Neuronal stem cell (in vitro differentiated cells): ENCODE measurements at regions not wholly inside any gene's neighbourhood (a gene's known extent, or its start where the extent isn't known, plus 50 kb on each side); places are given as distances from the start of the nearest gene placed in this dataset.

Experiments
- DNase-seq: peaks from one replicate; pipeline ENCODE4 v3.0.0-alpha.2; 2013; ENCODE audit warnings: low spot score
- H2AFZ ChIP-seq: one replicate; pipeline ENCODE4 v1.6.1; 2013; ENCODE audit warnings: mild to moderate bottlenecking, low read length, inconsistent platforms
- H2AK5ac ChIP-seq: 2 replicates; pipeline ENCODE4 v1.6.1; 2013; ENCODE audit warnings: low read depth, mild to moderate bottlenecking, inconsistent platforms, low read length, moderate library complexity, mixed read lengths
- H2BK120ac ChIP-seq: 2 replicates; pipeline ENCODE4 v1.6.1; 2013; ENCODE audit warnings: low read depth, mild to moderate bottlenecking, inconsistent platforms, low read length, moderate library complexity, mixed read lengths
- H2BK12ac ChIP-seq: one replicate; pipeline ENCODE4 v1.6.1; 2013; ENCODE audit warnings: low read length, inconsistent platforms
- H2BK15ac ChIP-seq: 2 replicates; pipeline ENCODE4 v1.6.1; 2013; ENCODE audit warnings: mild to moderate bottlenecking, low read length, inconsistent platforms, mixed read lengths
- H2BK5ac ChIP-seq: one replicate; pipeline ENCODE4 v1.6.1; 2013; ENCODE audit warnings: inconsistent platforms, mild to moderate bottlenecking, low read length, moderate library complexity
- H3K14ac ChIP-seq: one replicate; pipeline ENCODE4 v1.6.1; 2013; ENCODE audit warnings: low read length, inconsistent platforms
- H3K18ac ChIP-seq: 2 replicates; pipeline ENCODE4 v1.6.1; 2013; ENCODE audit warnings: low read length, inconsistent platforms
- H3K23ac ChIP-seq: 2 replicates; pipeline ENCODE4 v1.6.1; 2013; ENCODE audit warnings: low read depth, mild to moderate bottlenecking, mixed read lengths, low read length, inconsistent platforms; ENCODE audit not compliant: poor library complexity
- H3K27ac ChIP-seq: replicated peaks from 3 replicates; pipeline ENCODE4 v1.5.1; 2013; ENCODE audit warnings: low read length, inconsistent platforms
- H3K27me3 ChIP-seq, 3 experiments: 2 replicates each; pipeline ENCODE4 v1.6.1; 2013; ENCODE audit warnings: low read length in 3 of 3, mild to moderate bottlenecking in 2 of 3, inconsistent platforms in 1 of 3, low read depth in 1 of 3, mixed read lengths in 1 of 3, moderate library complexity in 1 of 3; ENCODE audit not compliant: control insufficient read depth in 3 of 3, insufficient read depth in 3 of 3
- H3K36me3 ChIP-seq, 2 donors: replicated peaks in 1 of 2; 2 replicates each; pipeline ENCODE4 v1.6.1; 2013; ENCODE audit warnings: low read length in 2 of 2; ENCODE audit not compliant: control insufficient read depth in 2 of 2, insufficient read depth in 2 of 2
- H3K4ac ChIP-seq: 2 replicates; pipeline ENCODE4 v1.6.1; 2013; ENCODE audit warnings: inconsistent platforms, mild to moderate bottlenecking, low read length, moderate library complexity
- H3K4me1 ChIP-seq, 2 donors: 1 replicate in 1 of 2; 2 replicates in 1 of 2; pipeline ENCODE4 v1.6.1; 2013; ENCODE audit warnings: low read length in 2 of 2, low read depth in 1 of 2; ENCODE audit not compliant: control insufficient read depth in 2 of 2, insufficient read depth in 1 of 2
- H3K4me2 ChIP-seq: one replicate; pipeline ENCODE4 v1.6.1; 2013; ENCODE audit warnings: mild to moderate bottlenecking, low read length, inconsistent platforms; ENCODE audit not compliant: insufficient read depth, poor library complexity, severe bottlenecking
- H3K4me3 ChIP-seq, 2 donors: 2 replicates each; pipeline ENCODE4 v1.5.1; 2013; ENCODE audit warnings: low read length in 2 of 2, mild to moderate bottlenecking in 2 of 2, inconsistent platforms in 1 of 2, moderate library complexity in 1 of 2
- H3K79me1 ChIP-seq: one replicate; pipeline ENCODE4 v1.6.1; 2013; ENCODE audit warnings: low read depth, mild to moderate bottlenecking, inconsistent platforms, low read length, moderate library complexity
- H3K9ac ChIP-seq: one replicate; pipeline ENCODE4 v1.6.1; 2013; ENCODE audit warnings: mild to moderate bottlenecking, low read depth, low read length, inconsistent platforms; ENCODE audit not compliant: poor library complexity
- H3K9me3 ChIP-seq, 2 donors: replicated peaks in 1 of 2; 2 replicates each; pipeline versions ENCODE3 to v1.6.1; 2013; ENCODE audit warnings: low read length in 2 of 2, mild to moderate bottlenecking in 2 of 2, inconsistent platforms in 1 of 2, low read depth in 1 of 2, mixed read lengths in 1 of 2, moderate library complexity in 1 of 2; ENCODE audit not compliant: control insufficient read depth in 2 of 2, insufficient read depth in 1 of 2
- H4K8ac ChIP-seq: one replicate; pipeline ENCODE4 v1.6.1; 2013; ENCODE audit warnings: low read depth, mild to moderate bottlenecking, inconsistent platforms, low read length, moderate library complexity
- H4K91ac ChIP-seq: one replicate; pipeline ENCODE4 v1.6.1; 2013; ENCODE audit warnings: low read length, low read depth, mild to moderate bottlenecking, inconsistent platforms; ENCODE audit not compliant: poor library complexity
- WGBS, 2 donors: extraction: QIAGEN DNeasy Blood & Tissue Kit; methylation state at CpG; one replicate each; pipeline ENCODE4 v1.1.7; 2013; ENCODE audit warnings: missing lambda C conversion rate in 2 of 2, mixed read lengths in 1 of 2; ENCODE audit not compliant: insufficient read length in 2 of 2, insufficient replicate concordance in 1 of 2; ENCODE audit errors: extremely low coverage in 2 of 2; 5-methylcytosine and 5-hydroxymethylcytosine counted together

GRCh38 chr5:2836133-2836532 lies 84.7 kb upstream of the IRX2 start:
- no peak overlapping the region for H2BK12ac ChIP-seq
- H2AFZ ChIP-seq = no peak overlapping the region
- H3K18ac ChIP-seq = no peak overlapping the region
- no peaks in the 10 kb centered on the region for H3K36me3 ChIP-seq
- H3K27ac ChIP-seq = no peak overlapping the region
- no peak overlapping the region for H3K23ac ChIP-seq
- H3K4me3 ChIP-seq = no peak overlapping the region
- no peaks in the 10 kb centered on the region for H3K79me1 ChIP-seq
- no peak overlapping the region for H2BK120ac ChIP-seq
- H3K9me3 ChIP-seq = peaks cover 1 to 5% of the 10 kb centered on the region in 2 donors
- no peak overlapping the region for H3K14ac ChIP-seq
- no peak overlapping the region for H4K91ac ChIP-seq
- no peak overlapping the region for H2BK15ac ChIP-seq
- no peaks in the 10 kb centered on the region for H3K27me3 ChIP-seq
- H3K4me2 ChIP-seq = no peak overlapping the region
- DNase-seq = no peak
- no CpG with 5 or more reads among the region's 5 CpGs for WGBS, 2 donors
- H2BK5ac ChIP-seq = no peak overlapping the region
- no peak overlapping the region for H3K4ac ChIP-seq
- H4K8ac ChIP-seq = no peak overlapping the region
- H3K9ac ChIP-seq = no peak overlapping the region
- no peak overlapping the region for H2AK5ac ChIP-seq
- H3K4me1 ChIP-seq = peaks cover 0 to 2% of the 10 kb centered on the region in 2 donors

GRCh38 chr5:2833556-2833955 lies 82.1 kb upstream of the IRX2 start:
- Histone ChIP-seq H4K91ac (no peak overlapping the region), H3K18ac (no peak overlapping the region), H2BK15ac (no peak overlapping the region), H3K4ac (no peak overlapping the region), H3K27ac (no peak overlapping the region), H2BK120ac (no peak overlapping the region), H3K14ac (no peak overlapping the region), H3K79me1 (no peaks in the 10 kb centered on the region), H3K4me2 (no peak overlapping the region), H3K9ac (no peak overlapping the region), H2AFZ (peak overlapping the region; percentile 88), H3K4me3 (no peak overlapping the region), H3K36me3 (no peaks in the 10 kb centered on the region), H3K23ac (no peak overlapping the region), H3K4me1 (peaks cover 0 to 2% of the 10 kb centered on the region in 2 donors), H3K27me3 (peaks cover 0 to 1% (median 0%) of the 10 kb centered on the region in 3 experiments), H3K9me3 (peaks cover 1 to 5% of the 10 kb centered on the region in 2 donors), H2AK5ac (no peak overlapping the region), H2BK12ac (no peak overlapping the region), H4K8ac (no peak overlapping the region), H2BK5ac (no peak overlapping the region)
- WGBS, 2 donors = no CpG with 5 or more reads among the region's 11 CpGs
- DNase-seq = no peak

- Histone ChIP-seq H3K36me3 (no peaks in the 10 kb centered on the region), H3K9me3 (peaks cover 1 to 5% of the 10 kb centered on the region in 2 donors), H2AK5ac (no peak overlapping the region), H3K4ac (no peak overlapping the region), H4K8ac (no peak overlapping the region), H3K4me1 (peaks cover 0 to 2% of the 10 kb centered on the region in 2 donors), H3K79me1 (no peaks in the 10 kb centered on the region), H3K27ac (no peak overlapping the region), H3K9ac (no peak overlapping the region), H3K14ac (no peak overlapping the region), H2BK5ac (no peak overlapping the region), H2AFZ (peak overlapping the region; percentile 7), H4K91ac (no peak overlapping the region), H2BK12ac (no peak overlapping the region), H2BK120ac (no peak overlapping the region), H2BK15ac (no peak overlapping the region), H3K18ac (no peak overlapping the region), H3K4me2 (no peak overlapping the region), H3K23ac (no peak overlapping the region), H3K4me3 (no peak overlapping the region), H3K27me3 (peaks cover 0 to 3% (median 0%) of the 10 kb centered on the region in 3 experiments)
- no CpG with 5 or more reads among the region's 4 CpGs for WGBS, 2 donors
- DNase-seq = no peak
Measured at GRCh38 chr5:2832394-2832793, 80.9 kb upstream of the IRX2 start.

- Histone ChIP-seq H3K4ac (no peak overlapping the region), H4K8ac (no peak overlapping the region), H2AFZ (no peak overlapping the region), H3K4me2 (no peak overlapping the region), H2BK12ac (no peak overlapping the region), H4K91ac (no peak overlapping the region), H3K14ac (no peak overlapping the region), H3K4me1 (peaks cover 0 to 2% of the 10 kb centered on the region in 2 donors), H3K4me3 (no peak overlapping the region), H3K9me3 (peaks cover 0 to 10% of the 10 kb centered on the region in 2 donors), H3K36me3 (no peaks in the 10 kb centered on the region), H2BK120ac (no peak overlapping the region), H2BK5ac (no peak overlapping the region), H3K27me3 (peaks cover 0 to 3% (median 0%) of the 10 kb centered on the region in 3 experiments), H2BK15ac (no peak overlapping the region), H3K23ac (no peak overlapping the region), H3K18ac (no peak overlapping the region), H3K9ac (no peak overlapping the region), H3K27ac (no peak overlapping the region), H3K79me1 (no peaks in the 10 kb centered on the region), H2AK5ac (no peak overlapping the region)
- WGBS, 2 donors = no CpG with 5 or more reads among the region's 4 CpGs
- no peak for DNase-seq
Measured at GRCh38 chr5:2829239-2829638, 77.8 kb upstream of the IRX2 start.
